ENCODE measurements at regions not wholly inside any gene's neighbourhood (a gene's known extent, or its start where the extent isn't known, plus 50 kb on each side); places are given as distances from the start of the nearest gene placed in this dataset.

DNA sequence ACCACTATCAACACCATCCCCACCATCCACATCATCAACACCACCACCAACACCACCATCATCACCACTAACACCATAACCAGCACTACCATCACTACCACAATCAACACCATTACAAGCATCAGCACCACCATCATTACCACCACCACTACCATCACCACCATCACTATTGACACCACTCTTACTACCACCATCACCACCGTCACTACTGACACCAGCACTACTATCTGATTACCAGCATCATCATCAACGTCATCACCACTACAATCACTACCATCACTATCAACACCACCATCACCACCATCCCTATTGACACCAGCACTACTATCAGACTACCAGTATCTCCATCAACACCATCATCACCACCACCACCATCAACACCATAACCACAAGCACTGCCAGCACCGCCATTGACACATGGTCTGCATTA, 106.1 kb upstream of the RUNX3 start:
- TF ChIP-seq CTCF (conservative IDR thresholded peaks at IDR 0.05) (no peak), EZH2 (IDR thresholded peaks at IDR 0.05; ENCODE audit: low read depth) (no peak)

Measured in PC-9 (cell line).